ENCODE measurements at regions not wholly inside any gene's neighbourhood (a gene's known extent, or its start where the extent isn't known, plus 50 kb on each side); places are given as distances from the start of the nearest gene placed in this dataset.

DNA sequence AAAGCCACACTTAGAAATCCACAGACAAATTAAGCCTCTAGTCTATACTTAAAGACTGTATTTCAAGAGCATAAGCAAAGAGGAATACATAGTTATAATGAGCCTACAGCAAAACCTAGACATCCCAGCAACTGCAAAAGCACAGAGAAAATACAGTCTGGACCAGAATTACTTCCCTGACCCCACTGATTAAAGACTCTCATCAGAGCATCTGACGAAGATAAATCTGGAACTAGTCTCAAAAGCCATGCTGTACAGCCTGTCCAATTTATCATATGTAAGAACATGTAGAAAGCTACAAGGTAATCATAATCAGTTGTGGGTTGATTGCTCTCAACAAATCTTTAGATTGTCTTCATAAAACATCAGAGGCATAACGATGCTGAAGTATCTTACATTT, 285.1 kb upstream of the CAND1 start:
- Histone ChIP-seq H3K4me1 (peaks cover 0 to 29% (median 20%) of the 10 kb centered on the region in 4 donors), H3K4me3 (no peak overlapping the region), H3K27ac (peak overlapping the region in 1 of 4 donors; percentile 46), H3K36me3 (no peaks in the 10 kb centered on the region), H3K9me3 (no peaks in the 10 kb centered on the region), H3K27me3 (no peaks in the 10 kb centered on the region)
- WGBS, 2 donors: 85 to 89% methylated on average over 2 of the region's 2 CpGs
- intact Hi-C loops (cut with DNase I): no loop called here
- DNase-seq: no peak
- TF ChIP-seq EP300 (IDR thresholded peaks at IDR 0.05) (no peak), POLR2A (IDR thresholded peaks at IDR 0.05) (no peak), POLR2AphosphoS5 (IDR thresholded peaks at IDR 0.05) (no peak)
- TF ChIP-seq, protein P1, sequence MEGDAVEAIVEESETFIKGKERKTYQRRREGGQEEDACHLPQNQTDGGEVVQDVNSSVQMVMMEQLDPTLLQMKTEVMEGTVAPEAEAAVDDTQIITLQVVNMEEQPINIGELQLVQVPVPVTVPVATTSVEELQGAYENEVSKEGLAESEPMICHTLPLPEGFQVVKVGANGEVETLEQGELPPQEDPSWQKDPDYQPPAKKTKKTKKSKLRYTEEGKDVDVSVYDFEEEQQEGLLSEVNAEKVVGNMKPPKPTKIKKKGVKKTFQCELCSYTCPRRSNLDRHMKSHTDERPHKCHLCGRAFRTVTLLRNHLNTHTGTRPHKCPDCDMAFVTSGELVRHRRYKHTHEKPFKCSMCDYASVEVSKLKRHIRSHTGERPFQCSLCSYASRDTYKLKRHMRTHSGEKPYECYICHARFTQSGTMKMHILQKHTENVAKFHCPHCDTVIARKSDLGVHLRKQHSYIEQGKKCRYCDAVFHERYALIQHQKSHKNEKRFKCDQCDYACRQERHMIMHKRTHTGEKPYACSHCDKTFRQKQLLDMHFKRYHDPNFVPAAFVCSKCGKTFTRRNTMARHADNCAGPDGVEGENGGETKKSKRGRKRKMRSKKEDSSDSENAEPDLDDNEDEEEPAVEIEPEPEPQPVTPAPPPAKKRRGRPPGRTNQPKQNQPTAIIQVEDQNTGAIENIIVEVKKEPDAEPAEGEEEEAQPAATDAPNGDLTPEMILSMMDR (IDR thresholded peaks at IDR 0.05): no peak

DNA sequence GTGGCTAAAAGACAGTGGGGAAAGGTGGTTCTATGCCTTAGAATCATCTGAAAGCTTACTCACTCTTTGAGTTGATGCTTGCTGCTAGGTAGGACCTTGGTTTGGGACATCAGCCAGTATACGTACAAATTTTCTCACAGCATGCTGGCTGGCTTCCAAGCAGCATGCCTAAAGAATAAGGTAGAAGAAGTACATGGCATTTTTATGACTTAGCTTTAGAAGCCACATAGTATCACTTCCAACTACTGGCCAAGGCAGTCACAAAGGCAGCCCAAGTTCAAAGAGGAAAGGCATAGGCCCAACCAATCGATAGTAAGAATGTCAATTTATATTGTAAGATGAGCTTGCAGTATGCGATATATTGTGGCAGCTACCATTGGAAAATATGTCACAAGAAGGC, 284.2 kb upstream of the CAND1 start:
- Histone ChIP-seq H3K9me3 (no peaks in the 10 kb centered on the region), H3K36me3 (no peaks in the 10 kb centered on the region), H3K4me1 (peaks cover 0 to 38% (median 27%) of the 10 kb centered on the region in 4 donors), H3K27ac (peak overlapping the region in 2 of 4 donors; percentile 35 to 46), H3K27me3 (no peaks in the 10 kb centered on the region), H3K4me3 (no peak overlapping the region)
- TF ChIP-seq POLR2A (IDR thresholded peaks at IDR 0.05): no peak
- no peak for TF ChIP-seq EP300 (IDR thresholded peaks at IDR 0.05)
- TF ChIP-seq POLR2AphosphoS5 (IDR thresholded peaks at IDR 0.05): no peak
- TF ChIP-seq, protein P1 (IDR thresholded peaks at IDR 0.05): no peak
- WGBS, 2 donors: 63 to 79% methylated on average over 3 of the region's 3 CpGs
- DNase-seq: no peak
- intact Hi-C loops (cut with DNase I): no loop called here

DNA sequence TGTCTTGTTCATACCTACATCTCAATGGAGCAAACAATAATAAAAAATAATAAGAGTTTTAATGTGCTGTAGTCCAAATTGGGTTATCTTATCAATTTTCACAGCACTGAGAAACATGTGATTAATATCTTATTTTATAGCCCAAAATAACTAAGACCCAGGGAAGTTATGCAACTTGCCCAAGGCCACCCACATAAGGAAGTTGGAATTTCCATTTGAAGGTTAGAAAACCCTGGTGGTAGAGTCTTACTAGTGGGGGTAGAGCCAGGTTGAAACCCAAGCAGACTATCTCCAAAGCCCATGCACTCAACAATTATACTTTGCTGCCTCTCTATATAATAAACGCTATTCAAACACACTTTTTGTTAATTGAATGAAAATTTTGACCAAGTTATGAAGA, 270.0 kb upstream of the CAND1 start:
- peak overlapping the region in 1 of 4 donors; percentile 72 for H3K27ac ChIP-seq
- TF ChIP-seq POLR2AphosphoS5 (IDR thresholded peaks at IDR 0.05) (no peak), POLR2A (IDR thresholded peaks at IDR 0.05) (no peak), EP300 (IDR thresholded peaks at IDR 0.05) (no peak)
- TF ChIP-seq, protein P1 (IDR thresholded peaks at IDR 0.05): no peak
- H3K9me3 ChIP-seq: no peaks in the 10 kb centered on the region
- H3K4me1 ChIP-seq: peaks cover 0 to 40% (median 24%) of the 10 kb centered on the region in 4 donors
- H3K27me3 ChIP-seq: no peaks in the 10 kb centered on the region
- no peak overlapping the region for H3K4me3 ChIP-seq
- H3K36me3 ChIP-seq: no peaks in the 10 kb centered on the region
- intact Hi-C loops (cut with DNase I): no loop called here
- no peak for DNase-seq
- WGBS, 2 donors: 88 to 90% methylated on average over 1 of the region's 1 CpG

DNA sequence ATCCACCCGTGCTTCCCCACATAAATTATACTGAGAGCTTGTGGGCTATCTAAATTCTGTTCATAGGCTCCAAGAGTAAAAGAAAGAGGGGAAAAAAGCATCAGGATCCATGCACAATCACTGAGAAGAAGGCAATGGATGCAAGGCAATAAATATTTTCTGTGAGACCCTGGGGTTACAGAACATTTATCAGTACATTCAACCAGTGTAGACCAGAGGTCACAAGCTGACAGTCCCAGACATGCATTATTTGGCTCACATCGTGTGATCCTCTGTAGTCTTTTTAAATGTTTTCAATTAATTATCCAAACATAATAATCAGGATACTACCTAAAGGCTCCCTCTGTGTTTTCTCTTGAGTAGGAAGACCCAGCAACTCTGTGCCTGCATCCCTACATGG, 267.9 kb upstream of the CAND1 start:
- no peak for DNase-seq
- TF ChIP-seq EP300 (IDR thresholded peaks at IDR 0.05) (no peak), POLR2AphosphoS5 (IDR thresholded peaks at IDR 0.05) (no peak), POLR2A (IDR thresholded peaks at IDR 0.05) (no peak)
- TF ChIP-seq, protein P1 (IDR thresholded peaks at IDR 0.05): no peak
- Histone ChIP-seq H3K9me3 (no peaks in the 10 kb centered on the region), H3K27me3 (no peaks in the 10 kb centered on the region), H3K36me3 (no peaks in the 10 kb centered on the region), H3K27ac (peak overlapping the region in 3 of 4 donors; percentile 50 to 72 (median 59)), H3K4me1 (peaks cover 0 to 40% (median 24%) of the 10 kb centered on the region in 4 donors), H3K4me3 (no peak overlapping the region)
- intact Hi-C loops (cut with DNase I): no loop called here
- WGBS, 2 donors: 74 to 88% methylated on average over 2 of the region's 2 CpGs

DNA sequence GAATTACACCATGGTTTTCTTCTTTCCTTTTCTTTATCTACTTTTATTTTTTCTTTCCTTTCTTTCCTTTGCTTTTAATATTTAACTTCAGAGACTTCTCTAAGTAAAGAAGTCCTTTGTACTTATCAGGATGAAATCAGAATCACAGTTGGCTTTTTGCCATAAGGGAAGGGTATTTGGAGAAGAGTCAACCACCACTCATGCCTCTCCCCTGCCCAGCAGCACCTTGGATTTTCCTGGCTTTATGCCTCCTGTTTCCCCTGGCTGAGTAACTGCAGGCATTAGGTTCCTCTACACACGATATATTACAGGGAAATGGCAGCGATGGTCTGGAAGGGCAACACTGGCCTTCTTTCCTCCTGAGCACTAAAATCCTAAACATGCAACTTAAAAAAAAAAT, 266.4 kb upstream of the CAND1 start:
- H3K27me3 ChIP-seq: no peaks in the 10 kb centered on the region
- intact Hi-C loops (cut with DNase I): no loop called here

More for the DNA sequence above, 266.4 kb upstream of the CAND1 start:
- Histone ChIP-seq H3K4me3 (no peak overlapping the region), H3K36me3 (no peaks in the 10 kb centered on the region), H3K9me3 (no peaks in the 10 kb centered on the region), H3K27ac (peak overlapping the region in 2 of 4 donors; percentile 59 to 72), H3K4me1 (peaks cover 0 to 40% (median 24%) of the 10 kb centered on the region in 4 donors)
- DNase-seq: no peak
- 14 to 67% methylated on average over 2 of the region's 2 CpGs for WGBS, 2 donors
- TF ChIP-seq POLR2A (IDR thresholded peaks at IDR 0.05) (no peak), POLR2AphosphoS5 (IDR thresholded peaks at IDR 0.05) (no peak), EP300 (IDR thresholded peaks at IDR 0.05) (no peak)
- TF ChIP-seq, protein P1 (IDR thresholded peaks at IDR 0.05): no peak
